Coronary artery (tissue), 2 donors: ENCODE measurements at regions not wholly inside any gene's neighbourhood (a gene's known extent, or its start where the extent isn't known, plus 50 kb on each side); places are given as distances from the start of the nearest gene placed in this dataset.

Experiments used
- DNase-seq: peaks from one replicate; pipeline ENCODE4 v3.0.0-alpha.2; 2017; ENCODE audit warnings: low spot score
- H3K27ac ChIP-seq, 2 donors: fragments of 200-600 bp; sonication (generic); one replicate each; pipeline ENCODE4 v1.5.1; 2016 to 2019
- H3K4me3 ChIP-seq: fragments of 200-600 bp; sonication (generic); 2 replicates; pipeline ENCODE4 v1.5.1; 2016; ENCODE audit warnings: mild to moderate bottlenecking, moderate library complexity
- CTCF ChIP-seq: fragments of 200-600 bp; sonication (generic); IDR thresholded peaks from one replicate; pipeline ENCODE4 v1.5.1; 2019; ENCODE audit warnings: antibody characterized with exemption

- no peak for TF ChIP-seq CTCF
- Histone ChIP-seq H3K4me3 (no peak overlapping the region), H3K27ac (no peak overlapping the region)
- no peak for DNase-seq
These were observed 66.8 kb upstream of the CDK1 start for GRCh38 chr10:60711496-60711895.

DNA sequence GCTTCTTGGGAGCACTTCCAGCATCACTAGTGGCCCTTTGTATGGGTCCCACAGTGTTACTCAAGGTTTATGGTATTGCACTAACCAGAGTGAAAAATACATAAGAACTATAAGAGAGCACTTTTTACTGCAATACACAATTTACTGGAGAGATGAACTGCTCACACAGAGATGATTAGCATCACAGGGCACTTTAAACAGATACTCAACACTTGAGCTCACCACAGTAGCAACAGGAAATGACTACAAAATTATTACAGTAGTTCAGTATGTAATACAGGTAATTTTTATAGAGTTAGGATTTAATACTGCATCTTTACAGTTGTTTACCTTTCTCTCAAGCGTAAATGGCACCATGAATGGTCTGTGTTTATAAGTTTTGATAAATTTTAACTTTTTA is 68.2 kb upstream of the CDK1 start:
- TF ChIP-seq CTCF: no peak
- H3K4me3 ChIP-seq: no peak overlapping the region
- no peak for DNase-seq
- H3K27ac ChIP-seq: no peak overlapping the region

DNA sequence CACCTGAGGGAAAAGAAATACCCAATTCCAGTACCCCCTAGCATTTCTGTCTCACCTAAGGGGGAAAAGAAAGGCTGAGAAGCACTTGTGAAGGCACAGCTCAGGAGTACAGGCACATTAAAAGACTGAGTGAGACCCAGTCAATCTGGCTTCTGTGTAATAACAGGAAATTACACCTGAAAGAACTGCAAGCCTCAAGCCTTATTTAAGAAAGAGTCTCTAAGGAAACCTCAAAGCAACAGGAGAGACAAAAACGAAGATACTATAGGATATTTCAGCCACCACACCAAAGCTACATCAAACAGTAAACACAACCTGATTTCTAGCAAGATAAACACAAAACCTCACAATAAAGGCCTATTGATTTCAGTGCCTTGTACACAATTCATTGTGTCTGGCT is 69.6 kb upstream of the CDK1 start:
- DNase-seq: no peak
- Histone ChIP-seq H3K4me3 (no peak overlapping the region), H3K27ac (no peak overlapping the region)
- TF ChIP-seq CTCF: no peak

DNA sequence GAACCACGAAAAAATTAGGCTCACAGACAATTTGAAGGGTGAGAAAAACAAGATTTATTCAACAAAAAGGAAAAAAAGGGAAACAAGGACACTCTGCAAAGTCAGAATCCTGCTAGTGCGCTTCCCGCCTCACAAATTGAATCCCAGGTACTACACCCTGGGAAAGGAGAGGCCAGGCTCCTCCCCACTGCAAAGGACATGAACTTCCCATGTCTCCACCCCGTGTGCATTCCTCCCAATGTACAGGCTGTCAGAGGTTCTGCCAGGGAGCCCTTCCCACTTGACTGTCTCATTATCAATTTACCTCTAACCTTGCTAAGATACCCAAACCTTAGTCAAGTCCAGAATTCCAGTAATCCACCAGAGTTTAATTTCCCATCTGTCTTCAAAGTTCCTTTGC is 70.4 kb upstream of the CDK1 start:
- Histone ChIP-seq H3K27ac (no peak overlapping the region), H3K4me3 (no peak overlapping the region)
- DNase-seq: no peak
- no peak for TF ChIP-seq CTCF

- no peak for TF ChIP-seq CTCF
- no peak overlapping the region for H3K4me3 ChIP-seq
- no peak for DNase-seq
- H3K27ac ChIP-seq: no peak overlapping the region
These were observed 72.1 kb upstream of the CDK1 start for GRCh38 chr10:60706146-60706545.

DNA sequence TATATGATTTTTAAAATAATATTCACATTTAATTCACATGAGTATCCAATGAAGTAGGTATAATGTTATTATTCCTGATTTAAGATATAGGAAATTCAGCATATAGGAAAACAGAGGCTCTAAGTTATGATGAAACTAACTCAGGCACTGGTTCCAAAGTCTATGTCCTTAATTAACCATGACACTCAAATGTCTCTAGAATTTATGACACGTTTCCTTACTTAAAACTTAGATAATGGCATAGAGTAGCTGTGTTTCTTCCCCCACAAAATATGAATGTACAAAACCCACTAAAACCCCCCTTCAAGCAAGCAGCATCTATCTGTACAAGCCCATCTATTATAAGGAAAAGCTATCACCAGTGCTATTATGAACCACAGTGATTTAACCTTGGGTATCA is 72.9 kb upstream of the CDK1 start:
- DNase-seq: no peak
- TF ChIP-seq CTCF: no peak
- no peak overlapping the region for H3K4me3 ChIP-seq
- no peak overlapping the region for H3K27ac ChIP-seq

DNA sequence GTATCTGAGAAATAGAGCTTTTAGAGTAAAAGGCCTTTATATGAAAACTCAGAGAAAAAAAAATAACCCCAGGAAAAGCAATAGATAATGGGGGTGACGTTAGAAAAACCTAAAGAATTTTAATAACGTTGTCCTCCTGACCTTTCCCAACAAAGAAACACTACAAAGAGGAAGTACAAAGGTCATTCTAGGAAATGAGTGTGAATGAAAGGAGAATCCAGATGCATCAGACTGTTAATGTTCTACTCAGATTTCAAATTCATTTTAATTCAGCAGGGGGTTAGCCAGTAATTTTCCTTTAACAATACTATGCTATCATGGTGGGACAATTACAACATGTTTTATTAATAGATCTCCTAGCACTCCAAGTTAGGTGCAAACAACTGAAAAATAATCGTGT is 73.8 kb upstream of the CDK1 start:
- Histone ChIP-seq H3K4me3 (no peak overlapping the region), H3K27ac (no peak overlapping the region)
- TF ChIP-seq CTCF: no peak
- DNase-seq: no peak
